CD4-positive, alpha-beta T cell (primary cell): ENCODE measurements at regions not wholly inside any gene's neighbourhood (a gene's known extent, or its start where the extent isn't known, plus 50 kb on each side); places are given as distances from the start of the nearest gene placed in this dataset.

Experiments
- ATAC-seq: fragments of 200-7000 bp; cut with Tn5 transposase; one replicate; pipeline ENCODE4 v1.10.0; 2022; ENCODE audit warnings: mild to moderate bottlenecking; ENCODE audit not compliant: poor library complexity
- CTCF ChIA-PET: fragments of 350-600 bp; sonication (Branson Sonifier 250); formaldehyde crosslinking; loops from one replicate; lab custom pipeline; 2021; ENCODE audit warnings: antibody characterized with exemption, inconsistent platforms; lab: Charles Lee
- POLR2A ChIA-PET: fragments of 350-600 bp; sonication (Branson Sonifier 250); formaldehyde crosslinking; loops from one replicate; lab custom pipeline; 2021; ENCODE audit warnings: antibody characterized with exemption, inconsistent platforms; lab: Charles Lee
- DNase-seq, 14 experiments: peaks; one replicate each; pipeline ENCODE4 v3.0.0-alpha.2; 2013 to 2020; ENCODE audit warnings: mixed read lengths in 2 of 14
- H3K27ac ChIP-seq, 2 donors: one replicate each; pipeline versions ENCODE4 v1.5.1 to v1.7.0; 2013; ENCODE audit warnings: low read length in 2 of 2, low read depth in 1 of 2, mild to moderate bottlenecking in 1 of 2
- H3K27me3 ChIP-seq, 2 experiments: 1 replicate in 1 of 2; 2 replicates in 1 of 2; pipeline versions ENCODE4 v1.6.1 to v1.7.0; 2013; ENCODE audit warnings: low read length in 2 of 2, control low read depth in 1 of 2, mild to moderate bottlenecking in 1 of 2, moderate library complexity in 1 of 2; ENCODE audit not compliant: insufficient read depth in 2 of 2, control insufficient read depth in 1 of 2
- H3K36me3 ChIP-seq: one replicate; pipeline ENCODE4 v1.6.1; 2013; ENCODE audit warnings: low read length, control low read depth; ENCODE audit not compliant: insufficient read depth
- H3K4me1 ChIP-seq: one replicate; pipeline ENCODE4 v1.6.1; 2013; ENCODE audit warnings: low read length, control low read depth; ENCODE audit not compliant: insufficient read depth
- H3K4me3 ChIP-seq: one replicate; pipeline ENCODE4 v1.5.1; 2013; ENCODE audit warnings: mild to moderate bottlenecking, low read length, moderate library complexity
- H3K9me3 ChIP-seq, 2 experiments: 1 replicate in 1 of 2; 2 replicates in 1 of 2; pipeline versions ENCODE4 v1.6.1 to v1.7.0; 2013; ENCODE audit warnings: low read length in 2 of 2, mild to moderate bottlenecking in 2 of 2, control low read depth in 1 of 2, moderate library complexity in 1 of 2; ENCODE audit not compliant: control insufficient read depth in 1 of 2, insufficient read depth in 1 of 2
- H3K27ac Mint-ChIP-seq: one replicate; pipeline ENCODE4 v1.8.0; 2020; ENCODE audit warnings: mixed read lengths
- H3K27me3 Mint-ChIP-seq: one replicate; pipeline ENCODE4 v1.8.0; 2021; ENCODE audit warnings: mixed read lengths
- H3K36me3 Mint-ChIP-seq: one replicate; pipeline ENCODE4 v1.8.0; 2021; ENCODE audit warnings: low read depth, mixed read lengths
- H3K4me1 Mint-ChIP-seq: one replicate; pipeline ENCODE4 v1.8.0; 2021; ENCODE audit warnings: low read depth, mixed read lengths
- H3K4me3 Mint-ChIP-seq: one replicate; pipeline ENCODE4 v1.8.0; 2020; ENCODE audit warnings: mild to moderate bottlenecking, mixed read lengths
- H3K9me3 Mint-ChIP-seq: one replicate; pipeline ENCODE4 v1.8.0; 2020; ENCODE audit warnings: mixed read lengths
- CTCF ChIP-seq: fragments of 200-600 bp; IDR thresholded peaks from one replicate; pipeline ENCODE4 v1.8.0; 2022; ENCODE audit warnings: antibody characterized with exemption, mild to moderate bottlenecking
- intact Hi-C, 2 experiments: fragments of 100-400 bp; cut with DNase I in 1 of 2; cut with micrococcal nuclease in 1 of 2; formaldehyde crosslinking; loops; one replicate each; pipeline versions ENCODE4 v1.15.1 to v1.9.0; 2023 to 2025; cut with DNase I, micrococcal nuclease

DNA sequence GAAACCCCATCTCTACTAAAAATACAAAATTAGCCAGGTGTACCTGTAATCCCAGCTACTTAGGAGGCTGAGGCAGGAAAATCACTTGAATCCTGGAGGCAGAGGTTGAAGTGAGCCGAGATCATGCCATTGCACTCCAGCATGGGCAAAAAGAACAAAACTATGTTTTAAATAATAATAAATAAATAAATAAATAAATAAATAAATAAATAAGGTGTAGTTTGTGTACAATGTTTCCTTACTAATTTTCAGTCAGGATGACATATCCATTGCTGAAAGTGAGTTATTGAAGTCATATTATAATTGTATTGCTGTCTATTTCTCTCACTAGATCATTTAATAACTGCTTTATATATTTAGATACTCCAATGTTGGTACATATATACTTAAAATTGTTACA, 581.5 kb upstream of the DAB2 start:
- ATAC-seq (no peak), DNase-seq (no peak)
- intact Hi-C loops = no loop called here
- Mint-ChIP-seq H3K4me3 (no peak overlapping the region), H3K36me3 (peaks cover 10% of the 10 kb centered on the region), H3K27me3 (peaks cover 25% of the 10 kb centered on the region), H3K9me3 (peaks cover 15% of the 10 kb centered on the region), H3K4me1 (no peaks in the 10 kb centered on the region), H3K27ac (no peak overlapping the region)
- Histone ChIP-seq H3K4me1 (no peaks in the 10 kb centered on the region), H3K27ac (no peak overlapping the region), H3K27me3 (peaks cover 0 to 5% of the 10 kb centered on the region in 2 experiments), H3K9me3 (peaks cover 0 to 8% of the 10 kb centered on the region in 2 experiments), H3K36me3 (no peaks in the 10 kb centered on the region), H3K4me3 (no peak overlapping the region)
- POLR2A ChIA-PET = no interaction called here
- TF ChIP-seq CTCF = no peak
- CTCF ChIA-PET = no interaction called here

GRCh38 chr5:40001796-40002195, 577.0 kb upstream of the DAB2 start:
- H3K36me3 Mint-ChIP-seq = no peaks in the 10 kb centered on the region
- ChIA-PET POLR2A (no interaction called here), CTCF (no interaction called here)
- H3K27me3 ChIP-seq = no peaks in the 10 kb centered on the region
- no peaks in the 10 kb centered on the region for H3K27me3 Mint-ChIP-seq
- no peaks in the 10 kb centered on the region for H3K36me3 ChIP-seq
- H3K4me1 Mint-ChIP-seq = no peaks in the 10 kb centered on the region
- H3K27ac Mint-ChIP-seq = no peak overlapping the region
- no peaks in the 10 kb centered on the region for H3K9me3 Mint-ChIP-seq
- DNase-seq (no peak), ATAC-seq (no peak)
- H3K27ac ChIP-seq = no peak overlapping the region
- no peak overlapping the region for H3K4me3 Mint-ChIP-seq
- H3K9me3 ChIP-seq = no peaks in the 10 kb centered on the region
- no peak for TF ChIP-seq CTCF
- intact Hi-C loops = no loop called here
- H3K4me3 ChIP-seq = no peak overlapping the region
- no peaks in the 10 kb centered on the region for H3K4me1 ChIP-seq

DNA sequence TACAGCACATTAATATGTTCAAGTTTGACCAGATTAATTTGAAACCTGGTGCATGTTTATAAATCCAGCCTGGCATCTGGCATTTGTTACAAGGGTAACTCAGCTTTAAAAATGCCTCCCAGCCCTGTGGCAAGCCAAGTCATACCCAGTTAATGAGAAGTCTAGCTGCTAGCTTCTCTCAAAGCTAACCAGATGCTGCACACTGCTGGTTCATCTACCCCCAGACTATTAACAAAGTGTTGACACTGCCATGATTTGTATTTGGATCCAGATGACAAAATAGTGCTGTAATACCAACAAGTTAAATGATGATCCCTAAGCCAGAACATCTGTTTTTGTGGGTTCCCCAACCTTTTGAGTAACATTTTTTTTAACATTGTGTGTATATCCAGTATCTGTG, 573.7 kb upstream of the DAB2 start:
- H3K27ac Mint-ChIP-seq = no peak overlapping the region
- ChIA-PET CTCF (no interaction called here), POLR2A (interaction anchor here (0.5 kb wide), 1 partner anchor 35 kb away, joined by 3 read pairs; no protein-coding TSS in a partner anchor)
- no peaks in the 10 kb centered on the region for H3K27me3 Mint-ChIP-seq
- Histone ChIP-seq H3K4me1 (no peaks in the 10 kb centered on the region), H3K9me3 (no peaks in the 10 kb centered on the region), H3K36me3 (no peaks in the 10 kb centered on the region), H3K27me3 (no peaks in the 10 kb centered on the region), H3K27ac (no peak overlapping the region), H3K4me3 (no peak overlapping the region)
- no peaks in the 10 kb centered on the region for H3K36me3 Mint-ChIP-seq
- TF ChIP-seq CTCF = no peak
- intact Hi-C loops = no loop called here
- no peak overlapping the region for H3K4me3 Mint-ChIP-seq
- ATAC-seq = no peak
- no peaks in the 10 kb centered on the region for H3K4me1 Mint-ChIP-seq
- no peak for DNase-seq
- H3K9me3 Mint-ChIP-seq = no peaks in the 10 kb centered on the region
